Endothelial cell of umbilical vein (primary cell): ENCODE measurements at regions not wholly inside any gene's neighbourhood (a gene's known extent, or its start where the extent isn't known, plus 50 kb on each side); places are given as distances from the start of the nearest gene placed in this dataset.

Experiments used
- BruUV-seq: library from RNA; stranded (reverse); fragments of 400-500 nt; replicated peaks from 2 replicates; lab custom pipeline; 2021; lab: Mats Ljungman, UMichigan
- CTCF ChIA-PET: fragments of 300-600, 350-600 bp; sonication (Branson Sonifier 250); formaldehyde crosslinking; loops from one replicate; lab custom pipeline; 2021; ENCODE audit warnings: antibody characterized with exemption, inconsistent platforms; lab: Charles Lee
- POLR2A ChIA-PET: fragments of 300-600, 350-600 bp; sonication (Branson Sonifier 250); formaldehyde crosslinking; loops from one replicate; lab custom pipeline; 2021; ENCODE audit warnings: antibody characterized with exemption, inconsistent platforms; lab: Charles Lee
- DNase-seq: peaks from one replicate; pipeline ENCODE4 v3.0.0-alpha.2; 2011; ENCODE audit warnings: low read depth, low spot score
- FAIRE-seq: peaks from 2 replicates; lab custom pipeline; 2011; peaks lifted over from hg19 to GRCh38; lab: Jason Lieb, UNC
- H2AFZ ChIP-seq: 2 replicates; pipeline ENCODE4 v1.6.0; 2012; ENCODE audit warnings: low read depth, low read length, control low read depth, inconsistent platforms
- H3K27ac ChIP-seq: 2 replicates; pipeline ENCODE4 v1.5.1; 2011; ENCODE audit warnings: low read depth, mild to moderate bottlenecking, control low read depth, low read length, moderate library complexity; ENCODE audit not compliant: insufficient read depth
- H3K27me3 ChIP-seq, 2 experiments: 2 replicates each; pipeline versions ENCODE4 v1.6.0 to v1.6.1; 2011; ENCODE audit warnings: low read length in 2 of 2, mixed read lengths in 1 of 2; ENCODE audit not compliant: control insufficient read depth in 2 of 2, insufficient read depth in 2 of 2
- H3K36me3 ChIP-seq, 2 experiments: 2 replicates in 1 of 2; 3 replicates in 1 of 2; pipeline ENCODE4 v1.5.1; 2011; ENCODE audit warnings: low read length in 2 of 2, mild to moderate bottlenecking in 1 of 2, moderate library complexity in 1 of 2; ENCODE audit not compliant: control insufficient read depth in 2 of 2, insufficient read depth in 2 of 2; ENCODE audit errors: extremely low read depth in 1 of 2
- H3K4me1 ChIP-seq: 3 replicates; pipeline ENCODE4 v1.5.1; 2011; ENCODE audit warnings: mild to moderate bottlenecking, low read length; ENCODE audit not compliant: control insufficient read depth, insufficient read depth; ENCODE audit errors: extremely low read depth
- H3K4me2 ChIP-seq: 2 replicates; pipeline ENCODE4 v1.6.1; 2011; ENCODE audit warnings: low read length, control low read depth, mixed read lengths; ENCODE audit not compliant: insufficient read depth
- H3K4me3 ChIP-seq, 3 experiments: fragments of 200-600 bp in 1 of 3; sonication (generic), shearing (Covaris generic) in 1 of 3; replicated peaks in 1 of 3; 2 replicates each; pipeline ENCODE4 v1.5.1; 2011 to 2016; ENCODE audit warnings: control low read depth in 3 of 3, low read length in 3 of 3, mild to moderate bottlenecking in 2 of 3, inconsistent platforms in 1 of 3, low read depth in 1 of 3, moderate library complexity in 1 of 3; ENCODE audit not compliant: insufficient read depth in 1 of 3
- H3K79me2 ChIP-seq: 2 replicates; pipeline ENCODE4 v1.6.0; 2012; ENCODE audit warnings: low read length, inconsistent platforms; ENCODE audit not compliant: control insufficient read depth, insufficient read depth
- H3K9ac ChIP-seq: replicated peaks from 2 replicates; pipeline ENCODE3; 2011; ENCODE audit warnings: low read length, control low read depth; ENCODE audit not compliant: insufficient read depth; ENCODE audit errors: extremely low read depth
- H3K9me1 ChIP-seq: replicated peaks from 3 replicates; pipeline ENCODE4 v1.6.0; 2011; ENCODE audit warnings: mild to moderate bottlenecking, low read length; ENCODE audit not compliant: control insufficient read depth, insufficient read depth; ENCODE audit errors: extremely low read depth
- H3K9me3 ChIP-seq: replicated peaks from 2 replicates; pipeline ENCODE4 v1.5.1; 2012; ENCODE audit warnings: low read length, inconsistent platforms; ENCODE audit not compliant: control insufficient read depth, insufficient read depth
- H4K20me1 ChIP-seq: replicated peaks from 2 replicates; pipeline ENCODE3; 2011; ENCODE audit warnings: mild to moderate bottlenecking, low read length; ENCODE audit not compliant: control insufficient read depth, insufficient read depth; ENCODE audit errors: extremely low read depth
- CTCF ChIP-seq, 2 donors: IDR thresholded peaks; 1 replicate in 1 of 2; 2 replicates in 1 of 2; pipeline ENCODE4 v1.5.1; 2011; ENCODE audit warnings: low read length in 2 of 2, mild to moderate bottlenecking in 2 of 2, moderate library complexity in 2 of 2, control low read depth in 1 of 2, inconsistent platforms in 1 of 2, low read depth in 1 of 2; ENCODE audit not compliant: insufficient read depth in 1 of 2; ENCODE audit errors: extremely low read depth in 1 of 2
- EZH2 ChIP-seq: IDR thresholded peaks from 2 replicates; pipeline ENCODE4 v1.6.1; 2012; ENCODE audit warnings: borderline replicate concordance, low read depth, mild to moderate bottlenecking, moderate library complexity, low read length, inconsistent platforms; ENCODE audit not compliant: severe bottlenecking
- FOS ChIP-seq: IDR thresholded peaks from 2 replicates; pipeline ENCODE4 v1.6.1; 2011; ENCODE audit warnings: mild to moderate bottlenecking, low read length, moderate library complexity, borderline replicate concordance; ENCODE audit not compliant: insufficient read depth
- GATA2 ChIP-seq: IDR thresholded peaks from 2 replicates; pipeline ENCODE4 v1.7.0; 2011; ENCODE audit warnings: low read depth, mild to moderate bottlenecking, moderate library complexity, mixed read lengths, low read length; ENCODE audit not compliant: insufficient read length, insufficient read depth
- JUN ChIP-seq: IDR thresholded peaks from 2 replicates; pipeline ENCODE4 v1.6.1; 2011; ENCODE audit warnings: borderline replicate concordance, low read depth; ENCODE audit not compliant: insufficient read length, insufficient read depth
- MAX ChIP-seq: IDR thresholded peaks from 2 replicates; pipeline ENCODE4 v1.6.1; 2011; ENCODE audit not compliant: insufficient read depth, insufficient read length
- MYC ChIP-seq: IDR thresholded peaks from one replicate; pipeline ENCODE4 v1.6.1; 2011; ENCODE audit warnings: mild to moderate bottlenecking, low read depth, low read length
- POLR2A ChIP-seq: IDR thresholded peaks from 2 replicates; pipeline ENCODE4 v1.6.1; 2012; ENCODE audit warnings: low read depth, mild to moderate bottlenecking, control low read depth, low read length
- POLR2AphosphoS5 ChIP-seq: IDR thresholded peaks from 2 replicates; pipeline ENCODE4 v1.6.1; 2012; ENCODE audit warnings: low read depth, mild to moderate bottlenecking, control low read depth, low read length, moderate library complexity; ENCODE audit not compliant: insufficient read depth
- dilution Hi-C: fragments of 300-500 bp; cut with MboI; formaldehyde crosslinking; loops from one replicate; pipeline ENCODE4 v1.15.0; 2019; ENCODE audit warnings: low sequenced_read_pairs; ENCODE audit not compliant: extremely low pct_ligation_motif_present
- intact Hi-C: fragments of 100-400 bp; cut with micrococcal nuclease; formaldehyde crosslinking; loops from one replicate; pipeline ENCODE4 v1.10.0; 2022

- FAIRE-seq, result no peak
- H3K27me3 ChIP-seq, result no peaks in the 10 kb centered on the region
- dilution Hi-C loops, result no loop called here
Measured at GRCh38 chr9:89698411-89699005, 93.7 kb downstream of the GADD45G start.

More at GRCh38 chr9:89698411-89699005, 93.7 kb downstream of the GADD45G start:
- H2AFZ ChIP-seq, result no peak overlapping the region
- no peak overlapping the region for H3K4me2 ChIP-seq
- H3K9ac ChIP-seq, result no peak overlapping the region
- no peaks in the 10 kb centered on the region for H3K4me1 ChIP-seq
- H3K79me2 ChIP-seq, result no peaks in the 10 kb centered on the region
- no TSS peak for BruUV-seq
- intact Hi-C loops, result no loop called here
- POLR2A ChIA-PET, result no interaction called here
- no peaks in the 10 kb centered on the region for H3K36me3 ChIP-seq
- no peaks in the 10 kb centered on the region for H4K20me1 ChIP-seq
- TF ChIP-seq EZH2 (no peak), FOS (no peak), MYC (no peak), CTCF (IDR thresholded peaks at IDR 0.05; ENCODE audit: extremely low read depth in 1 of 2, insufficient read depth in 1 of 2, low read depth in 1 of 2, low read length in 2 of 2) (no peak), POLR2AphosphoS5 (no peak), GATA2 (no peak), POLR2A (no peak), MAX (no peak), JUN (no peak)
- H3K4me3 ChIP-seq, result no peak overlapping the region
- no peaks in the 10 kb centered on the region for H3K9me3 ChIP-seq
- no peak overlapping the region for H3K27ac ChIP-seq
- no peak for DNase-seq
- H3K9me1 ChIP-seq, result no peaks in the 10 kb centered on the region
- CTCF ChIA-PET, result no interaction called here
